COR-L47 (cell line): ENCODE measurements at regions not wholly inside any gene's neighbourhood (a gene's known extent, or its start where the extent isn't known, plus 50 kb on each side); places are given as distances from the start of the nearest gene placed in this dataset.

ENCODE experiments used
- DNase-seq: peaks from one replicate; lab custom pipeline; 2025; lab: John Stamatoyannopoulos, UW

- no peak for DNase-seq
Observed at GRCh38 chr2:240346015-240346752, 89.3 kb upstream of the GPC1 start.

- DNase-seq, result no peak
Observed at GRCh38 chr2:240346753-240347372, 88.6 kb upstream of the GPC1 start.

GRCh38 chr2:240347373-240347940 is 88.0 kb upstream of the GPC1 start:
- DNase-seq, result no peak

GRCh38 chr2:240347949-240348500 is 87.4 kb upstream of the GPC1 start:
- no peak for DNase-seq

GRCh38 chr2:240348522-240348921 is 86.9 kb upstream of the GPC1 start:
- no peak for DNase-seq

- no peak for DNase-seq
Observed at GRCh38 chr2:240349133-240350005, 86.1 kb upstream of the GPC1 start.

GRCh38 chr2:240350006-240350355 is 85.5 kb upstream of the GPC1 start:
- DNase-seq, result no peak

- DNase-seq, result no peak
Observed at GRCh38 chr2:240350696-240351087, 84.8 kb upstream of the GPC1 start.

- no peak for DNase-seq
Observed at GRCh38 chr2:240351088-240351741, 84.2 kb upstream of the GPC1 start.

- DNase-seq, result no peak
Observed at GRCh38 chr2:240351826-240352426, 83.5 kb upstream of the GPC1 start.

- no peak for DNase-seq
Observed at GRCh38 chr2:240353086-240353798, 82.2 kb upstream of the GPC1 start.

GRCh38 chr2:240353944-240354343 is 81.5 kb upstream of the GPC1 start:
- no peak for DNase-seq

- no peak for DNase-seq
Observed at GRCh38 chr2:240355001-240355891, 80.2 kb upstream of the GPC1 start.

- DNase-seq, result no peak
Observed at GRCh38 chr2:240355962-240356361, 79.5 kb upstream of the GPC1 start.

GRCh38 chr2:240356700-240357640 is 78.5 kb upstream of the GPC1 start:
- no peak for DNase-seq

GRCh38 chr2:240357641-240358012 is 77.8 kb upstream of the GPC1 start:
- DNase-seq, result no peak

- no peak for DNase-seq
Observed at GRCh38 chr2:240358080-240358479, 77.4 kb upstream of the GPC1 start.

- DNase-seq, result no peak
Observed at GRCh38 chr2:240358821-240359397, 76.6 kb upstream of the GPC1 start.
